Upper lobe of left lung (tissue), 4 donors: ENCODE measurements at regions not wholly inside any gene's neighbourhood (a gene's known extent, or its start where the extent isn't known, plus 50 kb on each side); places are given as distances from the start of the nearest gene placed in this dataset.
"Not testable (repeated sequence)": the region's sequence is repeated elsewhere in the genome, so short reads cannot be mapped to it uniquely, and the experiment has no call there.

Source experiments
- POLR2A ChIP-seq, 4 donors: fragments of 450-650 bp; IDR thresholded peaks; one replicate each; pipeline ENCODE4 v1.5.1; 2016 to 2017; ENCODE audit warnings: antibody characterized with exemption in 4 of 4, mild to moderate bottlenecking in 2 of 4
- POLR2AphosphoS5 ChIP-seq, 2 donors: sonication (generic); formaldehyde crosslinking; IDR thresholded peaks; one replicate each; pipeline ENCODE4 v1.5.1; 2017; ENCODE audit warnings: antibody characterized with exemption in 2 of 2
- TF ChIP-seq, protein P1 (sequence below), 6 experiments: fragments of 450-650 bp in 4 of 6; fragments of 200-600 bp in 2 of 6; sonication (generic) in 2 of 6; IDR thresholded peaks; one replicate each; pipeline ENCODE4 v1.5.1; 2016 to 2019; ENCODE audit warnings: antibody characterized with exemption in 6 of 6

DNA sequence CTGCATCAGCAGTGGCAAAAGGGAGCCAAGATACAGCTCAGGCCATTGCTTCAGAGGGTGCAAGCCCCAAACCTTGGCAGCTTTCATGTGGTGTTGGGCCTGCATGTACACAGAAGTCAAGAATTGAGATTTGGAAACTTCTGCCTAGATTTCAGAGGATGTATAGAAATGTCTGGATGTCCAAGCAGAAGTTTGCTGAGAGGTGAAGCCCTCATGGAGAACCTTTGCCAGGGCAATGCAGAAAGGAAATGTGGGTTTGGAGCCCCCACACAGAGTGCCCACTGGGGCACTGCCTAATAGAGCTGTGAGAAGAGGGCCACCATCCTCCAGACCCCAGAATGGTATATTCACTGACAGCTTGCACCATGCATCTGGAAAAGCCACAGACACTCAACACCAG lies 51.3 kb upstream of the DCLK2 start:
- TF ChIP-seq, protein P1, sequence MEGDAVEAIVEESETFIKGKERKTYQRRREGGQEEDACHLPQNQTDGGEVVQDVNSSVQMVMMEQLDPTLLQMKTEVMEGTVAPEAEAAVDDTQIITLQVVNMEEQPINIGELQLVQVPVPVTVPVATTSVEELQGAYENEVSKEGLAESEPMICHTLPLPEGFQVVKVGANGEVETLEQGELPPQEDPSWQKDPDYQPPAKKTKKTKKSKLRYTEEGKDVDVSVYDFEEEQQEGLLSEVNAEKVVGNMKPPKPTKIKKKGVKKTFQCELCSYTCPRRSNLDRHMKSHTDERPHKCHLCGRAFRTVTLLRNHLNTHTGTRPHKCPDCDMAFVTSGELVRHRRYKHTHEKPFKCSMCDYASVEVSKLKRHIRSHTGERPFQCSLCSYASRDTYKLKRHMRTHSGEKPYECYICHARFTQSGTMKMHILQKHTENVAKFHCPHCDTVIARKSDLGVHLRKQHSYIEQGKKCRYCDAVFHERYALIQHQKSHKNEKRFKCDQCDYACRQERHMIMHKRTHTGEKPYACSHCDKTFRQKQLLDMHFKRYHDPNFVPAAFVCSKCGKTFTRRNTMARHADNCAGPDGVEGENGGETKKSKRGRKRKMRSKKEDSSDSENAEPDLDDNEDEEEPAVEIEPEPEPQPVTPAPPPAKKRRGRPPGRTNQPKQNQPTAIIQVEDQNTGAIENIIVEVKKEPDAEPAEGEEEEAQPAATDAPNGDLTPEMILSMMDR (IDR thresholded peaks at IDR 0.05) = not testable (repeated sequence)
- not testable (repeated sequence) for TF ChIP-seq POLR2A, POLR2AphosphoS5 (IDR thresholded peaks at IDR 0.05)
